ENCODE measurements at regions not wholly inside any gene's neighbourhood (a gene's known extent, or its start where the extent isn't known, plus 50 kb on each side); places are given as distances from the start of the nearest gene placed in this dataset.

- CTCF ChIA-PET, result no interaction called here
- Histone ChIP-seq H3K27me3 (ENCODE audit: insufficient read depth, low read length) (no peaks in the 10 kb centered on the region), H3K79me2 (ENCODE audit: insufficient read depth, low read length) (no peaks in the 10 kb centered on the region), H3K27ac (ENCODE audit: low read depth, low read length) (no peak overlapping the region), H2AFZ (ENCODE audit: low read depth, low read length, poor library complexity, severe bottlenecking) (no peak overlapping the region), H3K9me2 (ENCODE audit: insufficient read depth) (no peaks in the 10 kb centered on the region), H3K4me1 (ENCODE audit: control insufficient read depth in 1 of 2, insufficient read depth in 2 of 2, low read length in 2 of 2) (no peaks in the 10 kb centered on the region), H4K20me1 (ENCODE audit: insufficient read depth) (no peaks in the 10 kb centered on the region), H3K9me3 (ENCODE audit: control insufficient read depth in 1 of 2, insufficient read depth in 1 of 2, low read depth in 1 of 2, low read length in 2 of 2) (no peaks in the 10 kb centered on the region), H3K36me3 (ENCODE audit: control insufficient read depth in 1 of 2, insufficient read depth in 2 of 2, low read length in 2 of 2) (no peaks in the 10 kb centered on the region), H3K9ac (ENCODE audit: low read length) (no peak overlapping the region), H3K4me2 (ENCODE audit: low read length) (no peak overlapping the region), H3K4me3 (replicated peaks in 1 of 2; ENCODE audit: low read depth in 1 of 2, low read length in 2 of 2) (no peak overlapping the region)
- DNase-seq (ENCODE audit: low read depth, low spot score), result no peak
- no peak for ATAC-seq
- intact Hi-C loops (cut with micrococcal nuclease), result no loop called here
- POLR2A ChIA-PET, result no interaction called here
- RAD21 ChIA-PET (ENCODE audit: low non-redundant PET in 1 of 2, low total read pairs in 2 of 2, uncharacterized antibody in 2 of 2, unreplicated experiment in 2 of 2), result no interaction called here
- no TSS peak for BruUV-seq (replicated peaks)
- TF ChIP-seq SRF (IDR thresholded peaks at IDR 0.05; ENCODE audit: low read depth) (no peak), EZH2 (IDR thresholded peaks at IDR 0.05) (no peak), ZFX (IDR thresholded peaks at IDR 0.05) (no peak), ZNF274 (IDR thresholded peaks at IDR 0.05; ENCODE audit: low read depth, low read length) (no peak), POLR2AphosphoS5 (IDR thresholded peaks at IDR 0.05; ENCODE audit: low read depth, low read length) (no peak), FOSL1 (IDR thresholded peaks at IDR 0.05; ENCODE audit: low read depth) (no peak), SIN3A (IDR thresholded peaks at IDR 0.05; ENCODE audit: low read depth) (no peak)
- TF ChIP-seq, protein P1, sequence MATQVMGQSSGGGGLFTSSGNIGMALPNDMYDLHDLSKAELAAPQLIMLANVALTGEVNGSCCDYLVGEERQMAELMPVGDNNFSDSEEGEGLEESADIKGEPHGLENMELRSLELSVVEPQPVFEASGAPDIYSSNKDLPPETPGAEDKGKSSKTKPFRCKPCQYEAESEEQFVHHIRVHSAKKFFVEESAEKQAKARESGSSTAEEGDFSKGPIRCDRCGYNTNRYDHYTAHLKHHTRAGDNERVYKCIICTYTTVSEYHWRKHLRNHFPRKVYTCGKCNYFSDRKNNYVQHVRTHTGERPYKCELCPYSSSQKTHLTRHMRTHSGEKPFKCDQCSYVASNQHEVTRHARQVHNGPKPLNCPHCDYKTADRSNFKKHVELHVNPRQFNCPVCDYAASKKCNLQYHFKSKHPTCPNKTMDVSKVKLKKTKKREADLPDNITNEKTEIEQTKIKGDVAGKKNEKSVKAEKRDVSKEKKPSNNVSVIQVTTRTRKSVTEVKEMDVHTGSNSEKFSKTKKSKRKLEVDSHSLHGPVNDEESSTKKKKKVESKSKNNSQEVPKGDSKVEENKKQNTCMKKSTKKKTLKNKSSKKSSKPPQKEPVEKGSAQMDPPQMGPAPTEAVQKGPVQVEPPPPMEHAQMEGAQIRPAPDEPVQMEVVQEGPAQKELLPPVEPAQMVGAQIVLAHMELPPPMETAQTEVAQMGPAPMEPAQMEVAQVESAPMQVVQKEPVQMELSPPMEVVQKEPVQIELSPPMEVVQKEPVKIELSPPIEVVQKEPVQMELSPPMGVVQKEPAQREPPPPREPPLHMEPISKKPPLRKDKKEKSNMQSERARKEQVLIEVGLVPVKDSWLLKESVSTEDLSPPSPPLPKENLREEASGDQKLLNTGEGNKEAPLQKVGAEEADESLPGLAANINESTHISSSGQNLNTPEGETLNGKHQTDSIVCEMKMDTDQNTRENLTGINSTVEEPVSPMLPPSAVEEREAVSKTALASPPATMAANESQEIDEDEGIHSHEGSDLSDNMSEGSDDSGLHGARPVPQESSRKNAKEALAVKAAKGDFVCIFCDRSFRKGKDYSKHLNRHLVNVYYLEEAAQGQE (IDR thresholded peaks at IDR 0.05; ENCODE audit: low read depth), result no peak
These were observed 144.0 kb upstream of the ADAMTS3 start for GRCh38 chr4:72712997-72713396.

GRCh38 chr4:72709475-72709874 is 140.5 kb upstream of the ADAMTS3 start:
- ATAC-seq (no peak), DNase-seq (ENCODE audit: low read depth, low spot score) (no peak)
- no peak overlapping the region for H3K4me3 ChIP-seq (replicated peaks in 1 of 2; ENCODE audit: low read depth in 1 of 2, low read length in 2 of 2)
- H4K20me1 ChIP-seq (ENCODE audit: insufficient read depth), result no peaks in the 10 kb centered on the region; the same call in 1 of the 2 replicates
- intact Hi-C loops (cut with micrococcal nuclease), result no loop called here
- no peaks in the 10 kb centered on the region for H3K4me1 ChIP-seq (ENCODE audit: control insufficient read depth in 1 of 2, insufficient read depth in 2 of 2, low read length in 2 of 2)
- BruUV-seq (replicated peaks), result no TSS peak
- no peaks in the 10 kb centered on the region for H3K9me2 ChIP-seq (ENCODE audit: insufficient read depth)
- CTCF ChIA-PET, result no interaction called here
- POLR2A ChIA-PET, result no interaction called here
- H3K27ac ChIP-seq (ENCODE audit: low read depth, low read length), result no peak overlapping the region
- no peak overlapping the region for H3K4me2 ChIP-seq (ENCODE audit: low read length)
- no peak overlapping the region for H2AFZ ChIP-seq (ENCODE audit: low read depth, low read length, poor library complexity, severe bottlenecking)
- no peaks in the 10 kb centered on the region for H3K79me2 ChIP-seq (ENCODE audit: insufficient read depth, low read length)
- no peaks in the 10 kb centered on the region for H3K27me3 ChIP-seq (ENCODE audit: insufficient read depth, low read length)
- no peaks in the 10 kb centered on the region for H3K9me3 ChIP-seq (ENCODE audit: control insufficient read depth in 1 of 2, insufficient read depth in 1 of 2, low read depth in 1 of 2, low read length in 2 of 2)
- H3K36me3 ChIP-seq (ENCODE audit: control insufficient read depth in 1 of 2, insufficient read depth in 2 of 2, low read length in 2 of 2), result no peaks in the 10 kb centered on the region
- RAD21 ChIA-PET (ENCODE audit: low non-redundant PET in 1 of 2, low total read pairs in 2 of 2, uncharacterized antibody in 2 of 2, unreplicated experiment in 2 of 2), result no interaction called here
- no peak overlapping the region for H3K9ac ChIP-seq (ENCODE audit: low read length)
- TF ChIP-seq POLR2A (IDR thresholded peaks at IDR 0.05; ENCODE audit: borderline replicate concordance, extremely low read depth, insufficient read depth, insufficient read length) (no peak), YY1 (IDR thresholded peaks at IDR 0.05; ENCODE audit: extremely low read depth, insufficient replicate concordance, low read depth, low read length) (no peak), SP1 (IDR thresholded peaks at IDR 0.05; ENCODE audit: low read depth) (no peak), TCF7L2 (IDR thresholded peaks at IDR 0.05; ENCODE audit: borderline replicate concordance, extremely low read depth, insufficient read depth, insufficient read length) (no peak), RAD21 (IDR thresholded peaks at IDR 0.05; ENCODE audit: low read depth) (no peak), CEBPB (IDR thresholded peaks at IDR 0.05; ENCODE audit: low read depth) (no peak), ATF3 (IDR thresholded peaks at IDR 0.05) (no peak), EGR1 (IDR thresholded peaks at IDR 0.05; ENCODE audit: low read depth) (no peak), ELF1 (IDR thresholded peaks at IDR 0.05; ENCODE audit: borderline replicate concordance, low read depth) (no peak)
- TF ChIP-seq, protein P2, sequence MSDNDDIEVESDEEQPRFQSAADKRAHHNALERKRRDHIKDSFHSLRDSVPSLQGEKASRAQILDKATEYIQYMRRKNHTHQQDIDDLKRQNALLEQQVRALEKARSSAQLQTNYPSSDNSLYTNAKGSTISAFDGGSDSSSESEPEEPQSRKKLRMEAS (IDR thresholded peaks at IDR 0.05), result no peak
- TF ChIP-seq, protein P3, sequence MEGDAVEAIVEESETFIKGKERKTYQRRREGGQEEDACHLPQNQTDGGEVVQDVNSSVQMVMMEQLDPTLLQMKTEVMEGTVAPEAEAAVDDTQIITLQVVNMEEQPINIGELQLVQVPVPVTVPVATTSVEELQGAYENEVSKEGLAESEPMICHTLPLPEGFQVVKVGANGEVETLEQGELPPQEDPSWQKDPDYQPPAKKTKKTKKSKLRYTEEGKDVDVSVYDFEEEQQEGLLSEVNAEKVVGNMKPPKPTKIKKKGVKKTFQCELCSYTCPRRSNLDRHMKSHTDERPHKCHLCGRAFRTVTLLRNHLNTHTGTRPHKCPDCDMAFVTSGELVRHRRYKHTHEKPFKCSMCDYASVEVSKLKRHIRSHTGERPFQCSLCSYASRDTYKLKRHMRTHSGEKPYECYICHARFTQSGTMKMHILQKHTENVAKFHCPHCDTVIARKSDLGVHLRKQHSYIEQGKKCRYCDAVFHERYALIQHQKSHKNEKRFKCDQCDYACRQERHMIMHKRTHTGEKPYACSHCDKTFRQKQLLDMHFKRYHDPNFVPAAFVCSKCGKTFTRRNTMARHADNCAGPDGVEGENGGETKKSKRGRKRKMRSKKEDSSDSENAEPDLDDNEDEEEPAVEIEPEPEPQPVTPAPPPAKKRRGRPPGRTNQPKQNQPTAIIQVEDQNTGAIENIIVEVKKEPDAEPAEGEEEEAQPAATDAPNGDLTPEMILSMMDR (IDR thresholded peaks at IDR 0.05 in 2 of 3, conservative IDR thresholded peaks at IDR 0.05 in 1 of 3; ENCODE audit: borderline replicate concordance in 1 of 3, insufficient read depth in 1 of 3, low read depth in 2 of 3, low read length in 2 of 3), result no peak

All from HCT116 (cell line).